ENCODE measurements at regions not wholly inside any gene's neighbourhood (a gene's known extent, or its start where the extent isn't known, plus 50 kb on each side); places are given as distances from the start of the nearest gene placed in this dataset.

- TF ChIP-seq CTCF (conservative IDR thresholded peaks at IDR 0.05; ENCODE audit: low read depth in 2 of 2) (no peak), CREB1 (CRISPR knock-in tag; IDR thresholded peaks at IDR 0.05; ENCODE audit: low read depth) (no peak), EZH2phosphoT487 (IDR thresholded peaks at IDR 0.05; ENCODE audit: unreplicated experiment) (no peak), ETS1 (IDR thresholded peaks at IDR 0.05) (no peak), POLR2AphosphoS5 (IDR thresholded peaks at IDR 0.05; ENCODE audit: low read depth) (no peak), EZH2 (IDR thresholded peaks at IDR 0.05; ENCODE audit: low read depth, unreplicated experiment) (no peak), REST (IDR thresholded peaks at IDR 0.05; ENCODE audit: unreplicated experiment) (no peak), JUNB (IDR thresholded peaks at IDR 0.05; ENCODE audit: unreplicated experiment) (no peak), ZNF114 (CRISPR knock-in tag; IDR thresholded peaks at IDR 0.05) (no peak), ZNF331 (CRISPR knock-in tag; IDR thresholded peaks at IDR 0.05; ENCODE audit: low read depth) (no peak), STAT1 (IDR thresholded peaks at IDR 0.05; ENCODE audit: unreplicated experiment) (no peak), ZNF462 (CRISPR knock-in tag; IDR thresholded peaks at IDR 0.05) (no peak)
Measured at GRCh38 chr2:235156055-235156454, 204.2 kb downstream of the SH3BP4 start.

Measured in GM23338 (cell line).